GM12875 (cell line): ENCODE measurements at regions not wholly inside any gene's neighbourhood (a gene's known extent, or its start where the extent isn't known, plus 50 kb on each side); places are given as distances from the start of the nearest gene placed in this dataset.
"Not testable (repeated sequence)": the region's sequence is repeated elsewhere in the genome, so short reads cannot be mapped to it uniquely, and the experiment has no call there.

Experiments used
- H3K4me3 ChIP-seq: one replicate; pipeline ENCODE4 v1.5.1; 2011; ENCODE audit warnings: low read depth, low read length, control low read depth
- CTCF ChIP-seq: IDR thresholded peaks from 2 replicates; pipeline ENCODE4 v1.5.1; 2011; ENCODE audit warnings: low read depth, mild to moderate bottlenecking, control low read depth, inconsistent platforms, low read length, moderate library complexity, borderline replicate concordance; ENCODE audit not compliant: insufficient read depth

- no peak for TF ChIP-seq CTCF
- H3K4me3 ChIP-seq: no peak overlapping the region
Measured at GRCh38 chr19:28312269-28312668, 900.7 kb downstream of the UQCRFS1 start.

GRCh38 chr19:28310829-28311228 is 902.1 kb downstream of the UQCRFS1 start:
- H3K4me3 ChIP-seq: not testable (repeated sequence)

- TF ChIP-seq CTCF: no peak
- H3K4me3 ChIP-seq: no peak overlapping the region
Measured at GRCh38 chr19:28309070-28309469, 903.9 kb downstream of the UQCRFS1 start.

- H3K4me3 ChIP-seq: no peak overlapping the region
- no peak for TF ChIP-seq CTCF
Measured at GRCh38 chr19:28307963-28308362, 905.0 kb downstream of the UQCRFS1 start.

- no peak for TF ChIP-seq CTCF
- H3K4me3 ChIP-seq: no peak overlapping the region
Measured at GRCh38 chr19:28307487-28307886, 905.5 kb downstream of the UQCRFS1 start.

GRCh38 chr19:28305513-28305912 is 907.4 kb downstream of the UQCRFS1 start:
- TF ChIP-seq CTCF: no peak
- H3K4me3 ChIP-seq: no peak overlapping the region

- no peak for TF ChIP-seq CTCF
- H3K4me3 ChIP-seq: no peak overlapping the region
Measured at GRCh38 chr19:28303502-28303901, 909.4 kb downstream of the UQCRFS1 start.

- TF ChIP-seq CTCF: no peak
- no peak overlapping the region for H3K4me3 ChIP-seq
Measured at GRCh38 chr19:28301961-28302360, 911.0 kb downstream of the UQCRFS1 start.
